ENCODE measurements at regions not wholly inside any gene's neighbourhood (a gene's known extent, or its start where the extent isn't known, plus 50 kb on each side); places are given as distances from the start of the nearest gene placed in this dataset.

- 100% methylated on average over 1 of the region's 2 CpGs for WGBS (ENCODE audit: insufficient coverage)
- H3K9me3 ChIP-seq = no peaks in the 10 kb centered on the region
- Mint-ChIP-seq H3K9me3 (peaks cover 0 to 4% (median 0%) of the 10 kb centered on the region in 3 donors), H3K27ac (no peak overlapping the region), H3K4me3 (no peak overlapping the region), H3K27me3 (peaks cover 16 to 17% of the 10 kb centered on the region in 2 donors), H3K4me1 (no peaks in the 10 kb centered on the region), H3K36me3 (no peaks in the 10 kb centered on the region)
- H3K27ac ChIP-seq (ENCODE audit: low read length) = no peak overlapping the region
- no peaks in the 10 kb centered on the region for H3K4me1 ChIP-seq (ENCODE audit: control insufficient read depth in 1 of 2, extremely low read depth in 1 of 2, insufficient read depth in 2 of 2, low read length in 2 of 2)
- no peak overlapping the region for H3K4me3 ChIP-seq (ENCODE audit: control insufficient read depth in 1 of 2, extremely low read depth in 1 of 2, low read length in 1 of 2)
- ATAC-seq (replicated peaks in 1 of 4) (no peak), DNase-seq (no peak)
- peaks cover 0 to 11% of the 10 kb centered on the region in 2 experiments for H3K27me3 ChIP-seq (replicated peaks in 1 of 2; ENCODE audit: control insufficient read depth in 2 of 2, extremely low read depth in 1 of 2, insufficient read depth in 2 of 2, low read length in 1 of 2)
- no peaks in the 10 kb centered on the region for H3K36me3 ChIP-seq (ENCODE audit: control insufficient read depth in 2 of 2, extremely low read depth in 1 of 2, insufficient read depth in 1 of 2, low read length in 1 of 2)
- ChIA-PET CTCF (interaction anchor here (0.6 to 0.7 kb wide), 3 partner anchors 19 to 249 kb away, joined by 4 read pairs; no protein-coding TSS in a partner anchor), POLR2A (no interaction called here)
Measured at GRCh38 chr4:121562811-121563210, 134.0 kb downstream of the ANXA5 start.

DNA sequence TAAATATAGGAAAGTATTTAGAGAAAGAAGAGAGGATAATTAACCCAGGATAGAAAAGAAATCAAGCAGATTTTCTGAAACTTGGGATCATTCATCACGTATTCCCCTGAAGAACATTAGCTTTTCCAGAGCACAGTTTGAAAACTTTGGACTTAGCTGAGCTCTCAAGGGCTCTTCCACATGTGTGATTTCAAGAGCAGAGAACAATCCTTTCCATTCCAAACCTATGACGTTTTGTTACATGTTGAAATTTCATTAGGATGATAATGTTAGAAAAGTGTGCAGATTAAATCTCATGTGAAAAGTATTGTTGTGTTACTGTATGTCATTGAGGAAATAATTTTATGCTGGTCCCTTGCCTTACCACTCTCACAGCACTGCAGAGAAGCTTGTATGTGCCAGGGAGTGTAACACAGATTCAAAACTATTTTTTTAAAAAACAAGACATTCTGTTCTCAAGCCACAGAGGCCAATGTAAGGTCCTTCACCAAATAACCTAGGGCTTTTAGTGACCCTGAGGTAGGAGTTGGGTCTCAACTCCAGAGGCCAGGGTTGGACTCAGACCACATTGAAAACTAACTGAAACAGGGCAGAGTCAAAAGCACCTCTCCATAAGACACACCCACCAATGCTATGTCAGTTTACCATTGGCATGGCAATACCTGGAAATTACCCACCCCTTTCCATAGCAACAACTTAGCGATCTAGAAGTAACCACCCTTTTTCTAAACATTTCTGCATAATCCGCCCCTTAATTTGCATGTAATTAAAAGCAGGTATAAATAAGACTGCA, 141.3 kb downstream of the ANXA5 start:
- 67% methylated on average over 1 of the region's 4 CpGs for WGBS (ENCODE audit: insufficient coverage)
- POLR2A ChIA-PET = interaction anchor here in 1 of 2 donors (0.6 kb wide), 1 partner anchor 373 kb away, joined by 3 read pairs; no protein-coding TSS in a partner anchor
- no peaks in the 10 kb centered on the region for H3K4me1 Mint-ChIP-seq

DNA sequence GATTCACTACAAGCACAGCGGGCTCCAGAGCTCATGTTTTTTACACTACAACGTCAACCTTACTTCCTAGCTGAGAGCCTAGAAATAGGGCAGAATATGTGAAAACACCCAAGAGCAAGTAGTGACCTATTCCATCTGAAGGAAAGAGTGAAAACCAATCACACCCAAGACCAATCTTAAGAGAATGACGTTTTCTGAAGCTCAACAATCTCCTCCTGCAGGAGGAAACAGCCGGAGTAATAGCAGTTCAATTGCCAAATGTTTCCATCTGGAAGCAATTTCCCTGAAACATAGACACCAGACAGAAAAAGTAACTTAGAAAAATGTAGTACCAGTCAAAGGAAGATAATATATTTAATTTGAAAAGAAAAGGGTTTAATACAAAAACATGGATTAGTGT, 142.4 kb downstream of the ANXA5 start:
- Histone ChIP-seq H3K9me3 (no peaks in the 10 kb centered on the region), H3K27ac (ENCODE audit: low read length) (no peak overlapping the region), H3K27me3 (replicated peaks in 1 of 2; ENCODE audit: control insufficient read depth in 2 of 2, extremely low read depth in 1 of 2, insufficient read depth in 2 of 2, low read length in 1 of 2) (peaks cover 0 to 8% of the 10 kb centered on the region in 2 experiments), H3K4me1 (ENCODE audit: control insufficient read depth in 1 of 2, extremely low read depth in 1 of 2, insufficient read depth in 2 of 2, low read length in 2 of 2) (no peaks in the 10 kb centered on the region), H3K4me3 (ENCODE audit: control insufficient read depth in 1 of 2, extremely low read depth in 1 of 2, low read length in 1 of 2) (no peak overlapping the region), H3K36me3 (ENCODE audit: control insufficient read depth in 2 of 2, extremely low read depth in 1 of 2, insufficient read depth in 1 of 2, low read length in 1 of 2) (no peaks in the 10 kb centered on the region)
- H3K9me3 Mint-ChIP-seq = peaks cover 0 to 10% (median 0%) of the 10 kb centered on the region in 3 donors
- H3K27me3 Mint-ChIP-seq = peaks cover 10 to 25% of the 10 kb centered on the region in 2 donors
- no peak overlapping the region for H3K27ac Mint-ChIP-seq
- DNase-seq = no peak
- CTCF ChIA-PET = no interaction called here
- H3K36me3 Mint-ChIP-seq = no peaks in the 10 kb centered on the region
- H3K4me1 Mint-ChIP-seq = no peaks in the 10 kb centered on the region
- H3K4me3 Mint-ChIP-seq = no peak overlapping the region
- POLR2A ChIA-PET = no interaction called here
- ATAC-seq (replicated peaks in 1 of 4) = no peak
- WGBS (ENCODE audit: insufficient coverage) = 17% methylated on average over 1 of the region's 4 CpGs

More for the DNA sequence above, 141.3 kb downstream of the ANXA5 start:
- Histone ChIP-seq H3K27me3 (replicated peaks in 1 of 2; ENCODE audit: control insufficient read depth in 2 of 2, extremely low read depth in 1 of 2, insufficient read depth in 2 of 2, low read length in 1 of 2) (peaks cover 0 to under 1% of the 10 kb centered on the region in 2 experiments), H3K4me1 (ENCODE audit: control insufficient read depth in 1 of 2, extremely low read depth in 1 of 2, insufficient read depth in 2 of 2, low read length in 2 of 2) (no peaks in the 10 kb centered on the region), H3K4me3 (ENCODE audit: control insufficient read depth in 1 of 2, extremely low read depth in 1 of 2, low read length in 1 of 2) (no peak overlapping the region), H3K27ac (ENCODE audit: low read length) (no peak overlapping the region), H3K36me3 (ENCODE audit: control insufficient read depth in 2 of 2, extremely low read depth in 1 of 2, insufficient read depth in 1 of 2, low read length in 1 of 2) (no peaks in the 10 kb centered on the region), H3K9me3 (no peaks in the 10 kb centered on the region)
- DNase-seq (no peak), ATAC-seq (replicated peaks in 1 of 4) (no peak)
- Mint-ChIP-seq H3K36me3 (no peaks in the 10 kb centered on the region), H3K27me3 (peaks cover 6 to 25% of the 10 kb centered on the region in 2 donors), H3K4me3 (no peak overlapping the region), H3K27ac (no peak overlapping the region), H3K9me3 (peaks cover 0 to 9% (median 0%) of the 10 kb centered on the region in 3 donors)
- CTCF ChIA-PET = no interaction called here

DNA sequence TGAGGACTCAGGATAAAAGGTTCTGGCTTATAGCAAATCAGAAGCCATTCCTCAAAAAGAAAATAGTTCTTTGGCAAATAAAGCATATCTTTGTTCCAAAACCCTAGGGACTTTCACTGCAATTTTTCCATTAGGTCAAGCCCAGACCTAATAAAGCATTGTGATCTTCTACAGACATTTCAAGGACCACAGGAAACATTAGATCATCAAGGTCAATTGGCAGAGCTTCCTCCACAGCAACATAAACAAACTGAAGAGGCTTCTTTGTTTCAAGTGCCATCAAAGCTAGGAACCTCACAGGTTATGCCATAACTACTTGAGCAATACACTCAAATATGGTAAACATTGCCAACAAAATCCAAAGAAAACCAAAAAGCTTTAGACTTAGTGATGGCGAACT, 144.9 kb downstream of the ANXA5 start:
- no peaks in the 10 kb centered on the region for H3K9me3 ChIP-seq
- no peak overlapping the region for H3K4me3 ChIP-seq (ENCODE audit: control insufficient read depth in 1 of 2, extremely low read depth in 1 of 2, low read length in 1 of 2)
- Mint-ChIP-seq H3K27me3 (peaks cover 22 to 35% of the 10 kb centered on the region in 2 donors), H3K27ac (no peak overlapping the region), H3K4me3 (no peak overlapping the region), H3K9me3 (peaks cover 0 to 15% (median 0%) of the 10 kb centered on the region in 3 donors), H3K4me1 (no peaks in the 10 kb centered on the region), H3K36me3 (no peaks in the 10 kb centered on the region)
- WGBS (ENCODE audit: insufficient coverage) = no CpG with 5 or more reads among the region's 1 CpG
- no peaks in the 10 kb centered on the region for H3K4me1 ChIP-seq (ENCODE audit: control insufficient read depth in 1 of 2, extremely low read depth in 1 of 2, insufficient read depth in 2 of 2, low read length in 2 of 2)
- H3K27ac ChIP-seq (ENCODE audit: low read length) = no peak overlapping the region
- DNase-seq (no peak), ATAC-seq (replicated peaks in 1 of 4) (no peak)
- H3K27me3 ChIP-seq (replicated peaks in 1 of 2; ENCODE audit: control insufficient read depth in 2 of 2, extremely low read depth in 1 of 2, insufficient read depth in 2 of 2, low read length in 1 of 2) = peaks cover 0 to 8% of the 10 kb centered on the region in 2 experiments
- ChIA-PET POLR2A (no interaction called here), CTCF (no interaction called here)
- no peaks in the 10 kb centered on the region for H3K36me3 ChIP-seq (ENCODE audit: control insufficient read depth in 2 of 2, extremely low read depth in 1 of 2, insufficient read depth in 1 of 2, low read length in 1 of 2)

DNA sequence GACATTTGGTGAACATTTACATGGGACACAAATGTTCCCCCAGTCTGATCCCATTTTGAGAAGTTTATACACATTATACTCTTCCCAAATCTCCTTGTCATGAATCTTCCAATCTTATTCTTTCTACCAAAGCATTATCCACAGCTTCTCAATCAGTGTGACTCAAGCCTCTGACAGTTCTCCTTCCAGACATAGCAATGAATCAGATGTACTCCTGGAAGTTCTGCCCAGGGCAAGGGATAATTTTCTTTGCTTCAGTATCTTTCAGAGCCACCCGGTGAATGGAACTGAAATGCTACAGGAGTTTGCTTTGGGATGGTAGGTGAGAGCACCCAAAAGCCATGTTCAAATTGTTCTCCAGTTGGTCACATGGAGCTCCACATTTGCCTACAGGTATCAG, 145.5 kb downstream of the ANXA5 start:
- H3K27me3 Mint-ChIP-seq = peaks cover 22 to 29% of the 10 kb centered on the region in 2 donors
- Histone ChIP-seq H3K4me1 (ENCODE audit: control insufficient read depth in 1 of 2, extremely low read depth in 1 of 2, insufficient read depth in 2 of 2, low read length in 2 of 2) (no peaks in the 10 kb centered on the region), H3K27me3 (replicated peaks in 1 of 2; ENCODE audit: control insufficient read depth in 2 of 2, extremely low read depth in 1 of 2, insufficient read depth in 2 of 2, low read length in 1 of 2) (peaks cover 0 to 8% of the 10 kb centered on the region in 2 experiments), H3K36me3 (ENCODE audit: control insufficient read depth in 2 of 2, extremely low read depth in 1 of 2, insufficient read depth in 1 of 2, low read length in 1 of 2) (no peaks in the 10 kb centered on the region), H3K27ac (ENCODE audit: low read length) (no peak overlapping the region), H3K9me3 (no peaks in the 10 kb centered on the region), H3K4me3 (ENCODE audit: control insufficient read depth in 1 of 2, extremely low read depth in 1 of 2, low read length in 1 of 2) (no peak overlapping the region)
- DNase-seq = no peak
- CTCF ChIA-PET = no interaction called here
- H3K9me3 Mint-ChIP-seq = peaks cover 0 to 10% (median 0%) of the 10 kb centered on the region in 3 donors
- no peaks in the 10 kb centered on the region for H3K4me1 Mint-ChIP-seq
- H3K36me3 Mint-ChIP-seq = no peaks in the 10 kb centered on the region
- no peak overlapping the region for H3K27ac Mint-ChIP-seq
- POLR2A ChIA-PET = no interaction called here
- H3K4me3 Mint-ChIP-seq = no peak overlapping the region
- no peak for ATAC-seq (replicated peaks in 1 of 4)
- WGBS (ENCODE audit: insufficient coverage) = 89% methylated on average over 1 of the region's 1 CpG

GRCh38 chr4:121541696-121542095, 155.1 kb downstream of the ANXA5 start:
- no peak for ATAC-seq (replicated peaks in 1 of 4)
- H3K9me3 Mint-ChIP-seq = peaks cover 0 to 4% (median 0%) of the 10 kb centered on the region in 3 donors
- Histone ChIP-seq H3K27ac (ENCODE audit: low read length) (no peak overlapping the region), H3K4me1 (ENCODE audit: control insufficient read depth in 1 of 2, extremely low read depth in 1 of 2, insufficient read depth in 2 of 2, low read length in 2 of 2) (no peaks in the 10 kb centered on the region), H3K36me3 (ENCODE audit: control insufficient read depth in 2 of 2, extremely low read depth in 1 of 2, insufficient read depth in 1 of 2, low read length in 1 of 2) (no peaks in the 10 kb centered on the region), H3K9me3 (no peaks in the 10 kb centered on the region), H3K27me3 (replicated peaks in 1 of 2; ENCODE audit: control insufficient read depth in 2 of 2, extremely low read depth in 1 of 2, insufficient read depth in 2 of 2, low read length in 1 of 2) (peaks cover 0 to 4% of the 10 kb centered on the region in 2 experiments), H3K4me3 (ENCODE audit: control insufficient read depth in 1 of 2, extremely low read depth in 1 of 2, low read length in 1 of 2) (no peak overlapping the region)
- DNase-seq = no peak
- H3K36me3 Mint-ChIP-seq = no peaks in the 10 kb centered on the region
- H3K4me3 Mint-ChIP-seq = no peak overlapping the region
- ChIA-PET CTCF (interaction anchor here in 1 of 2 donors (0.5 to 0.6 kb wide), 2 partner anchors 57 to 1388 kb away, joined by 3 to 7 read pairs; no protein-coding TSS in a partner anchor), POLR2A (no interaction called here)
- no peak overlapping the region for H3K27ac Mint-ChIP-seq
- WGBS (ENCODE audit: insufficient coverage) = no CpG with 5 or more reads among the region's 2 CpGs
- H3K27me3 Mint-ChIP-seq = peaks cover 1 to 7% of the 10 kb centered on the region in 2 donors
- H3K4me1 Mint-ChIP-seq = peaks cover 0 to 6% (median 4%) of the 10 kb centered on the region in 3 donors

Data from T-cell (primary cell).